Right renal cortex interstitium (tissue), 3 donors: ENCODE measurements at regions not wholly inside any gene's neighbourhood (a gene's known extent, or its start where the extent isn't known, plus 50 kb on each side); places are given as distances from the start of the nearest gene placed in this dataset.
"Not testable (repeated sequence)": the region's sequence is repeated elsewhere in the genome, so short reads cannot be mapped to it uniquely, and the experiment has no call there.

Experiments
- DNase-seq, 3 donors: peaks; one replicate each; pipeline ENCODE4 v3.0.0-alpha.2; 2013; ENCODE audit warnings: low read depth in 3 of 3, low spot score in 2 of 3

GRCh38 chr2:212914392-212914791 is 237.0 kb downstream of the IKZF2 start:
- no peak for DNase-seq

GRCh38 chr2:212913640-212914306 is 237.6 kb downstream of the IKZF2 start:
- no peak for DNase-seq

- no peak for DNase-seq
Measured at GRCh38 chr2:212912445-212913103, 238.8 kb downstream of the IKZF2 start.

GRCh38 chr2:212911011-212911410 is 240.4 kb downstream of the IKZF2 start:
- no peak for DNase-seq

GRCh38 chr2:212908682-212909435 is 242.6 kb downstream of the IKZF2 start:
- no peak for DNase-seq

- DNase-seq: no peak
Measured at GRCh38 chr2:212908031-212908430, 243.4 kb downstream of the IKZF2 start.

- no peak for DNase-seq
Measured at GRCh38 chr2:212906620-212907019, 244.8 kb downstream of the IKZF2 start.

GRCh38 chr2:212905640-212906201 is 245.7 kb downstream of the IKZF2 start:
- DNase-seq: no peak

- no peak for DNase-seq
Measured at GRCh38 chr2:212904646-212905045, 246.8 kb downstream of the IKZF2 start.

GRCh38 chr2:212903413-212903812 is 248.0 kb downstream of the IKZF2 start:
- DNase-seq: no peak

GRCh38 chr2:212902421-212902820 is 249.0 kb downstream of the IKZF2 start:
- no peak for DNase-seq

GRCh38 chr2:212901604-212902275 is 249.7 kb downstream of the IKZF2 start:
- DNase-seq: no peak

GRCh38 chr2:212900715-212901114 is 250.7 kb downstream of the IKZF2 start:
- no peak for DNase-seq

GRCh38 chr2:212898011-212898410 is 253.4 kb downstream of the IKZF2 start:
- no peak for DNase-seq

GRCh38 chr2:212897296-212897695 is 254.1 kb downstream of the IKZF2 start:
- DNase-seq: no peak

- DNase-seq: no peak
Measured at GRCh38 chr2:212894026-212894425, 257.4 kb downstream of the IKZF2 start.

- DNase-seq: no peak
Measured at GRCh38 chr2:212893216-212893615, 258.2 kb downstream of the IKZF2 start.

GRCh38 chr2:212892193-212892592 is 259.2 kb downstream of the IKZF2 start:
- peak in 2 of 3 donors; percentile 10 to 21 for DNase-seq

- no peak for DNase-seq
Measured at GRCh38 chr2:212891580-212891979, 259.8 kb downstream of the IKZF2 start.

- no peak for DNase-seq
Measured at GRCh38 chr2:212882626-212883025, 268.8 kb downstream of the IKZF2 start.

- not testable (repeated sequence) for DNase-seq
Measured at GRCh38 chr2:212876556-212876955, 274.9 kb downstream of the IKZF2 start.
